DOHH2 (cell line): ENCODE measurements at regions not wholly inside any gene's neighbourhood (a gene's known extent, or its start where the extent isn't known, plus 50 kb on each side); places are given as distances from the start of the nearest gene placed in this dataset.

Source experiments
- CTCF ChIP-seq: fragments of 200-600 bp; sonication (generic); IDR thresholded peaks from one replicate; pipeline ENCODE4 v1.5.1; 2014; ENCODE audit warnings: antibody characterized with exemption, mild to moderate bottlenecking, low read depth, low read length; ENCODE audit not compliant: poor library complexity, severe bottlenecking
- EZH2phosphoT487 ChIP-seq: fragments of 200-600 bp; sonication (generic); IDR thresholded peaks from 2 replicates; pipeline ENCODE4 v1.6.1; 2017; ENCODE audit warnings: borderline replicate concordance, mild to moderate bottlenecking, antibody characterized with exemption, low read length, moderate library complexity, mixed read lengths

GRCh38 chr10:57817741-57818140, 450.0 kb downstream of the IPMK start:
- TF ChIP-seq EZH2phosphoT487 (no peak), CTCF (no peak)
